ENCODE measurements at regions not wholly inside any gene's neighbourhood (a gene's known extent, or its start where the extent isn't known, plus 50 kb on each side); places are given as distances from the start of the nearest gene placed in this dataset.

GRCh38 chr10:123394382-123394781, 240.2 kb downstream of the BUB3 start:
- TF ChIP-seq ZFP3 (CRISPR knock-in tag; IDR thresholded peaks at IDR 0.05) (no peak), ZNF565 (CRISPR knock-in tag; conservative IDR thresholded peaks at IDR 0.05; ENCODE audit: low read depth) (no peak), ARNTL (CRISPR knock-in tag; IDR thresholded peaks at IDR 0.05; ENCODE audit: borderline replicate concordance, low read depth) (no peak), RARB (CRISPR knock-in tag; IDR thresholded peaks at IDR 0.05) (no peak), CREB5 (CRISPR knock-in tag; IDR thresholded peaks at IDR 0.05; ENCODE audit: low read depth) (no peak), ISL1 (CRISPR knock-in tag; IDR thresholded peaks at IDR 0.05) (no peak), ZNF8 (CRISPR knock-in tag; IDR thresholded peaks at IDR 0.05) (no peak), SNAI2 (CRISPR knock-in tag; IDR thresholded peaks at IDR 0.05) (no peak), ZFP30 (CRISPR knock-in tag; IDR thresholded peaks at IDR 0.05) (no peak)
- TF ChIP-seq, protein P1, sequence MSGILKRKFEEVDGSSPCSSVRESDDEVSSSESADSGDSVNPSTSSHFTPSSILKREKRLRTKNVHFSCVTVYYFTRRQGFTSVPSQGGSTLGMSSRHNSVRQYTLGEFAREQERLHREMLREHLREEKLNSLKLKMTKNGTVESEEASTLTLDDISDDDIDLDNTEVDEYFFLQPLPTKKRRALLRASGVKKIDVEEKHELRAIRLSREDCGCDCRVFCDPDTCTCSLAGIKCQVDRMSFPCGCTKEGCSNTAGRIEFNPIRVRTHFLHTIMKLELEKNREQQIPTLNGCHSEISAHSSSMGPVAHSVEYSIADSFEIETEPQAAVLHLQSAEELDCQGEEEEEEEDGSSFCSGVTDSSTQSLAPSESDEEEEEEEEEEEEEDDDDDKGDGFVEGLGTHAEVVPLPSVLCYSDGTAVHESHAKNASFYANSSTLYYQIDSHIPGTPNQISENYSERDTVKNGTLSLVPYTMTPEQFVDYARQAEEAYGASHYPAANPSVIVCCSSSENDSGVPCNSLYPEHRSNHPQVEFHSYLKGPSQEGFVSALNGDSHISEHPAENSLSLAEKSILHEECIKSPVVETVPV (CRISPR knock-in tag; IDR thresholded peaks at IDR 0.05), result no peak
- TF ChIP-seq, protein P2, sequence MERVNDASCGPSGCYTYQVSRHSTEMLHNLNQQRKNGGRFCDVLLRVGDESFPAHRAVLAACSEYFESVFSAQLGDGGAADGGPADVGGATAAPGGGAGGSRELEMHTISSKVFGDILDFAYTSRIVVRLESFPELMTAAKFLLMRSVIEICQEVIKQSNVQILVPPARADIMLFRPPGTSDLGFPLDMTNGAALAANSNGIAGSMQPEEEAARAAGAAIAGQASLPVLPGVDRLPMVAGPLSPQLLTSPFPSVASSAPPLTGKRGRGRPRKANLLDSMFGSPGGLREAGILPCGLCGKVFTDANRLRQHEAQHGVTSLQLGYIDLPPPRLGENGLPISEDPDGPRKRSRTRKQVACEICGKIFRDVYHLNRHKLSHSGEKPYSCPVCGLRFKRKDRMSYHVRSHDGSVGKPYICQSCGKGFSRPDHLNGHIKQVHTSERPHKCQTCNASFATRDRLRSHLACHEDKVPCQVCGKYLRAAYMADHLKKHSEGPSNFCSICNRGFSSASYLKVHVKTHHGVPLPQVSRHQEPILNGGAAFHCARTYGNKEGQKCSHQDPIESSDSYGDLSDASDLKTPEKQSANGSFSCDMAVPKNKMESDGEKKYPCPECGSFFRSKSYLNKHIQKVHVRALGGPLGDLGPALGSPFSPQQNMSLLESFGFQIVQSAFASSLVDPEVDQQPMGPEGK (CRISPR knock-in tag; IDR thresholded peaks at IDR 0.05; ENCODE audit: borderline replicate concordance), result no peak

Measured in SK-N-SH treated with all-trans-retinoic acid at 6 μM for 48 hours (cell line).